ENCODE measurements at regions not wholly inside any gene's neighbourhood (a gene's known extent, or its start where the extent isn't known, plus 50 kb on each side); places are given as distances from the start of the nearest gene placed in this dataset.

GRCh38 chr11:71098776-71099175 is 153.6 kb downstream of the SHANK2 start:
- Histone ChIP-seq H3K79me2 (ENCODE audit: insufficient read depth, low read length) (no peaks in the 10 kb centered on the region), H4K20me1 (ENCODE audit: insufficient read depth, low read length) (peaks cover 3% of the 10 kb centered on the region; the same call in 1 of the 2 replicates), H3K4me3 (ENCODE audit: low read depth in 1 of 2, low read length in 2 of 2) (no peak overlapping the region), H3K27ac (ENCODE audit: low read length) (no peak overlapping the region), H2AFZ (ENCODE audit: low read depth, low read length) (no peak overlapping the region), H3K4me1 (ENCODE audit: insufficient read depth, low read length) (no peaks in the 10 kb centered on the region), H3K27me3 (ENCODE audit: insufficient read depth, low read length, poor library complexity) (no peaks in the 10 kb centered on the region), H3K9ac (ENCODE audit: low read depth, low read length) (no peak overlapping the region), H3K4me2 (ENCODE audit: insufficient read depth, low read length) (no peak overlapping the region), H3K9me3 (ENCODE audit: insufficient read depth, low read length, severe bottlenecking) (no peaks in the 10 kb centered on the region), H3K36me3 (ENCODE audit: insufficient read depth, low read length) (no peaks in the 10 kb centered on the region)
- no peak for ATAC-seq (ENCODE audit: insufficient read depth, low read depth)
- no peak for DNase-seq
- TF ChIP-seq CTCF (IDR thresholded peaks at IDR 0.05; ENCODE audit: borderline replicate concordance, extremely low read depth, low read length, poor library complexity, severe bottlenecking) (no peak), EZH2 (IDR thresholded peaks at IDR 0.05; ENCODE audit: borderline replicate concordance, low read depth, low read length, severe bottlenecking) (no peak)

GRCh38 chr11:71097506-71098240 is 154.7 kb downstream of the SHANK2 start:
- no peak overlapping the region for H3K27ac ChIP-seq (ENCODE audit: low read length)
- H2AFZ ChIP-seq (ENCODE audit: low read depth, low read length): no peak overlapping the region
- H3K79me2 ChIP-seq (ENCODE audit: insufficient read depth, low read length): no peaks in the 10 kb centered on the region
- no peaks in the 10 kb centered on the region for H3K36me3 ChIP-seq (ENCODE audit: insufficient read depth, low read length)
- DNase-seq (no peak), ATAC-seq (ENCODE audit: insufficient read depth, low read depth) (no peak)
- no peak overlapping the region for H3K9ac ChIP-seq (ENCODE audit: low read depth, low read length)
- peaks cover 3% of the 10 kb centered on the region; the same call in 1 of the 2 replicates for H4K20me1 ChIP-seq (ENCODE audit: insufficient read depth, low read length)
- H3K4me1 ChIP-seq (ENCODE audit: insufficient read depth, low read length): no peaks in the 10 kb centered on the region
- no peak overlapping the region for H3K4me2 ChIP-seq (ENCODE audit: insufficient read depth, low read length)
- TF ChIP-seq CTCF (IDR thresholded peaks at IDR 0.05; ENCODE audit: borderline replicate concordance, extremely low read depth, low read length, poor library complexity, severe bottlenecking): no peak
- no peak for TF ChIP-seq EZH2 (IDR thresholded peaks at IDR 0.05; ENCODE audit: borderline replicate concordance, low read depth, low read length, severe bottlenecking)
- no peaks in the 10 kb centered on the region for H3K27me3 ChIP-seq (ENCODE audit: insufficient read depth, low read length, poor library complexity)
- no peaks in the 10 kb centered on the region for H3K9me3 ChIP-seq (ENCODE audit: insufficient read depth, low read length, severe bottlenecking)
- H3K4me3 ChIP-seq (ENCODE audit: low read depth in 1 of 2, low read length in 2 of 2): no peak overlapping the region

DNA sequence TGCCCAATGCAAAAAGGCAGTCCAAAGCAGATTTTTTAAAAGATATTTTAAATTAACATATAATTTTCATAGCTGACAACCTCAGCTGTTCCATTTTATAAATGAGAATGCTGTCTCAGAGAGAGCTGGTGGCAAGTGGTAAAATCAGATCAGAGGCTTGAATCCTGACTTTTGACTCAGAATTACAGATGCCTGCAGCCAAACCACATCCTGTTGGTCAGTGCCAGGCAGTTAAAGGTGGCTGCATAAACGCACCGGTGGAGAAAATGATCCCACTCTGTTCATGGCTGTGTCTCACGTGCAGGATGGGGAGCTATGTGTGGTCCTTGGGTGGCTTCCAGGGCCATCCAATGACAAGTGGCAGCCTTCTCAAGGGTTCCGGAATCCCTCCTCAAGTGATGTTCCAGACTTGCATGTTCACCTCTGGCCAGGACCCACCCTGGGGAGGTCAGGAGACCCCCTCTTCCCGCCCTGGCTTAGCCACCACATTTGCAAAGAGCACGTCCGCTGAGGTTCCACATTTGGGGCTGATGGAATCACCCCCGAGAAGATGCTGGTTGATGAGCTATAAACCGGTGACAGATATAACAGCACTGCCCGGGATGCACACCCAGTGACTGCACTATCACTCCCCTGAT is 155.5 kb downstream of the SHANK2 start:
- H3K4me3 ChIP-seq (ENCODE audit: low read depth in 1 of 2, low read length in 2 of 2): no peak overlapping the region
- H3K4me2 ChIP-seq (ENCODE audit: insufficient read depth, low read length): no peak overlapping the region
- ATAC-seq (ENCODE audit: insufficient read depth, low read depth) (no peak), DNase-seq (no peak)
- H4K20me1 ChIP-seq (ENCODE audit: insufficient read depth, low read length): peaks cover 3% of the 10 kb centered on the region; the same call in 1 of the 2 replicates
- no peaks in the 10 kb centered on the region for H3K79me2 ChIP-seq (ENCODE audit: insufficient read depth, low read length)
- H3K9ac ChIP-seq (ENCODE audit: low read depth, low read length): no peak overlapping the region
- no peak overlapping the region for H2AFZ ChIP-seq (ENCODE audit: low read depth, low read length)
- TF ChIP-seq EZH2 (IDR thresholded peaks at IDR 0.05; ENCODE audit: borderline replicate concordance, low read depth, low read length, severe bottlenecking): no peak
- TF ChIP-seq CTCF (IDR thresholded peaks at IDR 0.05; ENCODE audit: borderline replicate concordance, extremely low read depth, low read length, poor library complexity, severe bottlenecking): no peak
- H3K27ac ChIP-seq (ENCODE audit: low read length): no peak overlapping the region
- no peaks in the 10 kb centered on the region for H3K36me3 ChIP-seq (ENCODE audit: insufficient read depth, low read length)
- H3K4me1 ChIP-seq (ENCODE audit: insufficient read depth, low read length): no peaks in the 10 kb centered on the region
- no peaks in the 10 kb centered on the region for H3K9me3 ChIP-seq (ENCODE audit: insufficient read depth, low read length, severe bottlenecking)
- no peaks in the 10 kb centered on the region for H3K27me3 ChIP-seq (ENCODE audit: insufficient read depth, low read length, poor library complexity)

Measured in DND-41 (cell line).